Erythroblast (primary cell): ENCODE measurements at regions not wholly inside any gene's neighbourhood (a gene's known extent, or its start where the extent isn't known, plus 50 kb on each side); places are given as distances from the start of the nearest gene placed in this dataset.

Source experiments
- GATA1 ChIP-seq: IDR thresholded peaks from 2 replicates; pipeline ENCODE4 v1.6.1; 2011; ENCODE audit warnings: low read depth, mild to moderate bottlenecking, control low read depth, low read length, moderate library complexity
- POLR2A ChIP-seq: IDR thresholded peaks from 2 replicates; pipeline ENCODE4 v1.6.1; 2011; ENCODE audit warnings: mild to moderate bottlenecking, low read length

DNA sequence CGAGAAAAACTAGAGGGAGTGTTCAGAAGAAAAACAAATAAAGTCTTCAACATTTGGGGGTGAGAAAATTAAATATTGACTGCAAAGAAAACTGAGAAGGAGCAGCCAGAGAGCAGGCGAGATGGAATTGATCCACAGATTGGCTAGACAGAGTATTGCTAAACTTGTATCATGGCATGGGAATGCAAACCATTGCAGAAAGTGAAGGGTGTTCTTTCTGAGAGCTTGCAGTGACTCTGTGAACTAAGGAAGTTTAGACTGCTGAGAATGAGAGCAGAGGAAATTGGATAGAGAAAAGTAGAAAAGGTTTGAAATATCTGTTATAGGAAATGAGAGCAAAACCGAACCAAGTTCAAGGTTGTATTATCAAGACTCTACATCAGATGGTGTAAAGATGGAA, 191.5 kb downstream of the HS3ST3A1 start:
- TF ChIP-seq POLR2A: no peak
- no peak for TF ChIP-seq GATA1
